Fibroblast of pulmonary artery (primary cell): ENCODE measurements at regions not wholly inside any gene's neighbourhood (a gene's known extent, or its start where the extent isn't known, plus 50 kb on each side); places are given as distances from the start of the nearest gene placed in this dataset.

Source experiments
- DNase-seq: peaks from one replicate; pipeline ENCODE4 v3.0.0-alpha.2; 2010; ENCODE audit warnings: low read depth
- H3K4me3 ChIP-seq: replicated peaks from 2 replicates; pipeline ENCODE4 v1.5.1; 2011; ENCODE audit warnings: low read depth, mild to moderate bottlenecking, control low read depth, low read length, moderate library complexity
- CTCF ChIP-seq: IDR thresholded peaks from 2 replicates; pipeline ENCODE4 v1.5.1; 2011; ENCODE audit warnings: mild to moderate bottlenecking, control low read depth, low read length, inconsistent platforms; ENCODE audit errors: missing control alignments

GRCh38 chr4:128603081-128603480 lies 206.4 kb upstream of the JADE1 start:
- no peak for DNase-seq
- TF ChIP-seq CTCF, result no peak
- H3K4me3 ChIP-seq, result no peak overlapping the region

- DNase-seq, result peak; percentile 64
- no peak overlapping the region for H3K4me3 ChIP-seq
- TF ChIP-seq CTCF, result no peak
Measured at GRCh38 chr4:128601991-128602695, 207.4 kb upstream of the JADE1 start.

GRCh38 chr4:128600996-128601871 lies 208.3 kb upstream of the JADE1 start:
- no peak overlapping the region for H3K4me3 ChIP-seq
- peak; percentile 99 for DNase-seq
- TF ChIP-seq CTCF, result no peak

GRCh38 chr4:128600410-128600809 lies 209.1 kb upstream of the JADE1 start:
- DNase-seq, result peak; percentile 73
- TF ChIP-seq CTCF, result no peak
- no peak overlapping the region for H3K4me3 ChIP-seq

- no peak for DNase-seq
- no peak overlapping the region for H3K4me3 ChIP-seq
- TF ChIP-seq CTCF, result no peak
Measured at GRCh38 chr4:128597500-128597899, 212.0 kb upstream of the JADE1 start.

- H3K4me3 ChIP-seq, result no peak overlapping the region
- no peak for DNase-seq
- no peak for TF ChIP-seq CTCF
Measured at GRCh38 chr4:128596853-128597252, 212.6 kb upstream of the JADE1 start.
